Loucy (cell line): ENCODE measurements at regions not wholly inside any gene's neighbourhood (a gene's known extent, or its start where the extent isn't known, plus 50 kb on each side); places are given as distances from the start of the nearest gene placed in this dataset.
"Not testable (repeated sequence)": the region's sequence is repeated elsewhere in the genome, so short reads cannot be mapped to it uniquely, and the experiment has no call there.

ENCODE experiments used
- H2AFZ ChIP-seq: fragments of 200-600 bp; sonication (generic); 2 replicates; pipeline ENCODE4 v1.6.0; 2016; ENCODE audit warnings: antibody characterized with exemption, mild to moderate bottlenecking, low read length, moderate library complexity
- H3F3A ChIP-seq: fragments of 200-600 bp; 2 replicates; pipeline ENCODE4 v1.6.0; 2016; ENCODE audit warnings: antibody characterized with exemption, low read depth, mild to moderate bottlenecking
- H3K27me3 ChIP-seq: fragments of 200-600 bp; sonication (generic); 2 replicates; pipeline ENCODE4 v1.6.1; 2014; ENCODE audit warnings: low read length, mild to moderate bottlenecking; ENCODE audit not compliant: insufficient read depth, poor library complexity, severe bottlenecking
- H3K36me3 ChIP-seq: fragments of 200-600 bp; sonication (generic); 2 replicates; pipeline ENCODE4 v1.6.1; 2016; ENCODE audit warnings: low read length; ENCODE audit not compliant: insufficient read depth
- H3K4me1 ChIP-seq: fragments of 200-600 bp; sonication (generic); 2 replicates; pipeline ENCODE4 v1.5.1; 2014; ENCODE audit warnings: low read length, mild to moderate bottlenecking; ENCODE audit not compliant: insufficient read depth, poor library complexity, severe bottlenecking
- H3K4me2 ChIP-seq: fragments of 200-600 bp; sonication (generic); 2 replicates; pipeline ENCODE4 v1.6.0; 2014; ENCODE audit warnings: antibody characterized with exemption, low read length, low read depth, mild to moderate bottlenecking; ENCODE audit not compliant: poor library complexity, severe bottlenecking
- H3K4me3 ChIP-seq: fragments of 200-600 bp; sonication (generic); 2 replicates; pipeline ENCODE4 v1.5.1; 2014; ENCODE audit warnings: low read length, mild to moderate bottlenecking, mixed read lengths; ENCODE audit not compliant: poor library complexity, severe bottlenecking
- H3K79me2 ChIP-seq: fragments of 200-600 bp; sonication (generic); 2 replicates; pipeline ENCODE4 v1.6.1; 2014; ENCODE audit warnings: low read length; ENCODE audit not compliant: insufficient read depth
- H3K9ac ChIP-seq: fragments of 200-600 bp; sonication (generic); 2 replicates; pipeline ENCODE4 v1.6.0; 2014; ENCODE audit warnings: mild to moderate bottlenecking, low read depth, low read length, moderate library complexity; ENCODE audit not compliant: poor library complexity, severe bottlenecking
- H3K9me2 ChIP-seq: fragments of 200-600 bp; sonication (generic); replicated peaks from 2 replicates; pipeline ENCODE4 v1.6.1; 2016; ENCODE audit warnings: low read depth, low read length, mixed read lengths
- H3K9me3 ChIP-seq: fragments of 200-600 bp; sonication (generic); 2 replicates; pipeline ENCODE4 v1.6.1; 2014; ENCODE audit warnings: mild to moderate bottlenecking, antibody characterized with exemption, low read length, low read depth; ENCODE audit not compliant: insufficient read depth
- H4K20me1 ChIP-seq: fragments of 200-600 bp; sonication (generic); 2 replicates; pipeline ENCODE4 v1.6.0; 2014; ENCODE audit warnings: antibody characterized with exemption, low read length, mild to moderate bottlenecking; ENCODE audit not compliant: insufficient read depth, poor library complexity, severe bottlenecking
- CTCF ChIP-seq: fragments of 200-600 bp; sonication (generic); conservative IDR thresholded peaks from 2 replicates; pipeline ENCODE4 v1.5.1; 2014; ENCODE audit warnings: mild to moderate bottlenecking, antibody characterized with exemption, low read length
- EZH2phosphoT487 ChIP-seq: fragments of 200-600 bp; IDR thresholded peaks from 2 replicates; pipeline ENCODE4 v1.6.1; 2018; ENCODE audit warnings: antibody characterized with exemption, mild to moderate bottlenecking, moderate library complexity, borderline replicate concordance

- Histone ChIP-seq H3K36me3 (no peaks in the 10 kb centered on the region), H3K9me2 (no peaks in the 10 kb centered on the region), H3K9me3 (peaks cover 4% of the 10 kb centered on the region; the same call in 1 of the 2 replicates), H3F3A (no peaks in the 10 kb centered on the region), H3K4me1 (no peaks in the 10 kb centered on the region), H3K4me3 (no peak overlapping the region), H4K20me1 (no peaks in the 10 kb centered on the region), H2AFZ (no peak overlapping the region), H3K9ac (no peak overlapping the region), H3K4me2 (no peak overlapping the region), H3K79me2 (no peaks in the 10 kb centered on the region), H3K27me3 (no peaks in the 10 kb centered on the region)
- no peak for TF ChIP-seq CTCF
- TF ChIP-seq EZH2phosphoT487: no peak
Measured at GRCh38 chr5:17022296-17022695, 86.2 kb upstream of the MYO10 start.

DNA sequence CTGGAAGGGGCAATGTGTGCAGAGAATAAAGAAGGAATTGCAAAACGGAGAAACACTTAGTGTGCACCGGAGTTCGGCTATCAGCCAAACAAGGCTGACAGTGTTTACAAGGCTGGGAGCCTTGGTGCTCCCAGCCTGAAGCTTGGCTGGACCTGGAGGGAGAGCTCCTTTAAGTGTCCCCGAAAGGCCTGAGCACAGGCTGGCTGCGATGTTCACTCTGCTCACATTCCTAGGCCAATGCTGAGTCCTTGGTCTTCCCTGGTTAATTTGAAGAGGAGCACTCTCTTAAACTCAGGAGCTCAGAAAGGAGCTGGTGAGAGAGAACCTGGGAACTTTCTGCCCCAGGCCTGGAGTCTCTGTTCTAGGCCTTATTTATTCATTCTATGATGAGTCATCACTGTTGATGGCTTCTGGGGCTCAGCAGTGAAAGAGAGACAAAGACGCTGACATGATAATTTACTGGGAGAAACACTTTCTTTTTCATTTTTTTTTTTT lies 88.6 kb upstream of the MYO10 start:
- H3K9me3 ChIP-seq: no peaks in the 10 kb centered on the region; the same call in 1 of the 2 replicates
- H3K79me2 ChIP-seq: no peaks in the 10 kb centered on the region
- no peaks in the 10 kb centered on the region for H3K4me1 ChIP-seq
- H3K36me3 ChIP-seq: no peaks in the 10 kb centered on the region
- H3K4me2 ChIP-seq: no peak overlapping the region
- H3K9ac ChIP-seq: no peak overlapping the region
- no peaks in the 10 kb centered on the region for H4K20me1 ChIP-seq
- TF ChIP-seq EZH2phosphoT487 (no peak), CTCF (no peak)
- H3K27me3 ChIP-seq: no peaks in the 10 kb centered on the region
- H3K9me2 ChIP-seq: no peaks in the 10 kb centered on the region
- H2AFZ ChIP-seq: no peak overlapping the region
- no peak overlapping the region for H3K4me3 ChIP-seq
- no peaks in the 10 kb centered on the region for H3F3A ChIP-seq

DNA sequence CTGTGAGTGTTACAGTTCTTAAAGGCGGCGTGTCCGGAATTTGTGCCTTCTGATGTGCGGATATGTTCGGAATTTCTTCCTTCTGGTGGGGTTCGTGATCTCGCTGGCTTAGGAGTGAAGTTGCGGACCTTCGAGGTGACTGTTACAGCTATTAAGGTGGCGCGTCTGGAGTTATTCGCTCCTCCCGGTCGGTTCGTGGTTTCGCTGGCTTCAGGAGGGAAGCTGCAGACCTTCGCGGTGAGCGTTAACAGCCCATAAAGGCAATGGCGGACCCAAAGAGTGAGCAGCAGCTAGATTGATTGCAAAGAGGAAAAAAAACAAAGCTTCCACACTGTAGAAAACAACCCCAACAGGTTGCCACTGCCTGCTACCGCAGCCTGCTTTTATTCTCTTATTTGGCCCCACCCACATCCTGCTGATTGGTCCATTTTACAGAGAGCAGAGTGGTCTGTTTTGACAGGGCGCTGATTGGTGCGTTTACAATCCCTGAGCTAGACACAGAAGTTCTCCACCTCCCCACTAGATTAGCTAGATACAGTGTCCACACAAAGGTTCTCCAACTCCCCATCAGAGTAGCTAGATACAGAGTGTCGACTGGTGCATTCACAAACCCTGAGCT lies 95.7 kb upstream of the MYO10 start:
- H3K9ac ChIP-seq, H3K4me1 ChIP-seq, H3K9me3 ChIP-seq: not testable (repeated sequence)

GRCh38 chr5:17032314-17032985 lies 96.4 kb upstream of the MYO10 start:
- H3K79me2 ChIP-seq, H3F3A ChIP-seq, H3K27me3 ChIP-seq, H3K9ac ChIP-seq, H3K9me3 ChIP-seq, H4K20me1 ChIP-seq, H2AFZ ChIP-seq, H3K4me2 ChIP-seq, H3K9me2 ChIP-seq, H3K36me3 ChIP-seq, H3K4me1 ChIP-seq, H3K4me3 ChIP-seq: not testable (repeated sequence)

More for the DNA sequence above, 95.7 kb upstream of the MYO10 start:
- H2AFZ ChIP-seq, H3K4me3 ChIP-seq, H3K79me2 ChIP-seq, H3K27me3 ChIP-seq, H3K4me2 ChIP-seq, H3F3A ChIP-seq, H3K36me3 ChIP-seq, H3K9me2 ChIP-seq, H4K20me1 ChIP-seq: not testable (repeated sequence)

DNA sequence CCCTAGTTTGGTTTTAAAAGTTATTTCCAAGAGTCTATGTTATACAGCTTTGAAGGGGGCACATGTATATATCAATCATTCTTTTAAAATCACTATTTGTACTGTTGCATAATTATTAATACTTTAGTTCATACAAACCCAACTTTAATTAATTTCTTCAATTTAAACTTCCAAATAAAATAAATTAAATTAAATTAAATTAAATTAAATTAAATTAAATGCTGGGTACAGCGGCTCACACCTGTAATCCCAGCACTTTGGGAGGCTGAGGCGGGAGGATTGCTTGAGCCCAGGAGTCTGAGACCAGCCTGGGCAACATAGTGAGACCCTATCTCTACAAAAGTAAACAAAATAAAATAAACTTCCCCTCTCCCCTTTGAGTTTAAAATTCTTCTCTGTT lies 98.9 kb upstream of the MYO10 start:
- H3K9ac ChIP-seq, H3K9me3 ChIP-seq, H3K9me2 ChIP-seq, H3K27me3 ChIP-seq, H3K4me1 ChIP-seq, H3K4me2 ChIP-seq, H2AFZ ChIP-seq, H3K36me3 ChIP-seq, H3F3A ChIP-seq, H3K79me2 ChIP-seq, H4K20me1 ChIP-seq, H3K4me3 ChIP-seq: not testable (repeated sequence)
